HG03442 (cell line): ENCODE measurements at regions not wholly inside any gene's neighbourhood (a gene's known extent, or its start where the extent isn't known, plus 50 kb on each side); places are given as distances from the start of the nearest gene placed in this dataset.
"Not testable (repeated sequence)": the region's sequence is repeated elsewhere in the genome, so short reads cannot be mapped to it uniquely, and the experiment has no call there.

ENCODE experiments used
- ATAC-seq: cut with Tn5 transposase; IDR thresholded peaks from one replicate; pipeline ENCODE4 v1.9.1; 2021; ENCODE audit warnings: mild to moderate bottlenecking, moderate library complexity; ENCODE audit not compliant: unreplicated experiment

DNA sequence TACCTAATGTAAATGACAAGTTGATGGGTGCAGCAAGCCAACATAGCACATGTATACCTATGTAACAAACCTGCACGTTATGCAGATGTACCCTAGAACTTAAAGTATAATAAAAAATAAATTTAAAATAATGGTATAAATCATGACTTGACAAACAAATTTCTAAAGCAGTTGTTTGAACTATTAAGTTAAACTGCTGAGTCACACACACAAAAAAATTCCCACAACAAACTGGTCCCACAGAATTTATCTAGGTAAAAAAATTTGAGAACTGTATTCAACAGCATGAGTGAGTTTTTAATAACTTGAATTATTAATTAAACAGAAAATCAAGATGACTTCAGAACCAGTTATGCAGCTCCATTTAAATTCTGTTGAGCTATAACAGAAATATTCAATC lies 186.0 kb upstream of the SOX6 start:
- no peak for ATAC-seq

DNA sequence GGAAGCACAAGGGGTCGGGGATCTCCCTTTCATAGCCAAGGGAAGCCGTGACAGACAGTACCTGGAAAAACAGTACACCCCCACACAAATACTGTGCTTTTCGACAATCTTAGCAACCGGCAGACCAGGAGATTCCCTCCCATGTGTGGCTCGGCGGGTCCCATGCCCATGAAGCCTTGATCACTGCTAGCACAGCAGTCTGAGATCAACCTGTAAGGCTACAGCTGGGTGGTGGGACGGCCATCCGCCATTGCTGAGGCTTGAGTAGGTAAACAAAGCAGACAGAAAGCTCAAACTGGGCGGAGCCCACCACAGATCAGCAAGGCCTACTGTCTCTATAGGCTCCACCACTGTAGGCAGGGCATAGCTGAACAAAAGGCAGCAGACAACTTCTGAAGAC lies 180.2 kb upstream of the SOX6 start:
- ATAC-seq = no peak

DNA sequence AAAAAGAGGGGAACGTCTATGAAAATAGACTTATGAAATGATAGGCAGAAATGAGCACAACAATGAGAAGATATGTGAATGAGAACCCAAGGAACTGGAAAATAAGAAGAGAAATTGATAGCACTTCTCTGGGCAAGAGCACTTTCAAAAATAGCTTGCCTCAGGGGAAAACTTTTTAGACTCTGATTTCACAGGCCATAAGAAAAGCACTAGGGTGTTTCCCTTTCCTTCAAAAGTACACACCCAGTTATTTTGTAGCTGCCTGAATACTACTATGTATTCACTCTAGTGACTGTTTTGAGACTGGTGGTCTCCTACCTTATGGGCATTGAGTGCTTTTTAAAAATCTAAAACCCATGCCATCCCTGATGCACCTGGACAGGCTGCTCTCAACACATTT lies 172.3 kb upstream of the SOX6 start:
- ATAC-seq = no peak

DNA sequence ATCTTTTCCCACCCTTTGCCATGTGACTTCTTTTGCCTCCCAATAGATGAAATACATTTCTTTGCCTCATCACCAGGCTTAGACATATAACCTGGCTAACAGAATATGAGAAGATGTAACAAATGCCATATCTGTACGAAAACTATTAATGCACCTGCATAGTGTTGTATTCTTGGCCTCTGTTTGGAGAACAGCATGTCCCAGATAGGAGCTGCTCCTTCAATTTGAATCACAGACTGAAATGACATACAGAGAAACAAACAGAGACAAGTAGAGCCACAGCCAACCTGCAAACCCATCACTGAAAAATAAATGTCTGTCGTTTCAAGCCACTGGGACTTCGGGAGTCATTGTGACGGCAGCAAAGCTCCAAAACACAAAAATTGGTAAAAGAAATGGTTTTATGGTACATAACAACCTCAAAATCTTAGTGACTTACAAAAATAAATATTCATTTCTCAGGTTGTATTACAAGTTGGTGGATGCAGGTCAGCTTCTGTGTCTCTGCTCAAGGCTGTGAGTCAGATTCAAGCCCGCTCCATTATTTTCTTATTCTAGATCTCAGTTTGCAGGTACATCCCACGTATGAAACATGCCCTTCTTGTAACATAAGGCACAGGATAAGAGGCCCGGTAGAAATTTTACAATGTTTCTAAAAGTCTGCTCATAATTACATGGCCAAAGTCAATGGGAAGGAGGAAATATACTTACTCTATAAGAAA lies 171.3 kb upstream of the SOX6 start:
- ATAC-seq = no peak

DNA sequence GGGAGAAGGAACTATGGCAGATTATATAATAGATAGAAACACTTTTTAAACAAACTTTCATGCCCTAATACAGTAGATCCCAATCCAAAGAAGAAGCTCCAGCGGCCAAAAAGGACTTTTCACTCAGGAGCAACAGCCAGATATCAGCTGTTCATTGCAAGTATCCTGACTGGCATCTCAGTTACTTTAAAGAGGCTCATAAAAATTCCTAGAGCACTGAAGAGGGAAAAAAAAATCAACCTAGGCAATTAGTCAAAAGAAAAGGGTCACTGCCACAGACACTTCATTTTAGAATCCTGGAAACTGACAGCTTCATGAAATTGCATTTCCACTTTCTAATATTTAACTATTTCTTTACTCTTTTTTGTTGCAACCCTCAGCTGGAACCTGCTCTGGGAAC lies 170.6 kb upstream of the SOX6 start:
- ATAC-seq = no peak

DNA sequence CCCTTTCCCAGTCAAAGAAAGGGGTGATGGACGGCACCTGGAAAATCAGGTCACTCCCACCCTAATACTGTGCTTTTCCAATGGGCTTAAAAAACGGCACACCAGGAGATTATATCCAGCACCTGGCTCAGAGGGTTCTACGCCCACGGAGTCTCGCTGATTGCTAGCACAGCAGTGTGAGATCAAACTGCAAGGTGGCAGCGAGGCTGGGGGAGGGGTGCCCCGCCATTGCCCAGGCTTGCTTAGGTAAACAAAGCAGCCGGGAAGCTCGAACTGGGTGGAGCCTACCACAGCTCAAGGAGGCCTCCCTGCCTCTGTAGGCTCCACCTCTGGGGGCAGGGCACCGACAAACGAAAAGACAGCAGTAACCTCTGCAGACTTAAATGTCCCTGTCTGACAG lies 164.4 kb upstream of the SOX6 start:
- not testable (repeated sequence) for ATAC-seq

DNA sequence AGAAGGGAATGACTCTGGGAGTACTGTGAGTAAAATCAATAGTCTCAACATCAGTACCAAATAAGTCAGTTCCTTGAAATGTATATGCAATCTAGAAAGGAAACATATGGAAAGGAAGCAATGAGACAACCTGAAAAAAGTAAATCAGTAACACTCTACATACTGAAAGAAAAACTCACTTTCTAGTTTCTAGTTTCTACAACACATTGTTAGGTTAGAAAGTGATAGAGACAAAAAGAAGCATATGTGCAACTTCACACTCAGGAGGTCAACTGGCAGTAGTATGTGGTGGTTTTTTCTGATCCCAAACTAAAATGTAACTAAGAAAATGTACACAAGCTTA lies 156.5 kb upstream of the SOX6 start:
- peak; percentile 90 for ATAC-seq

DNA sequence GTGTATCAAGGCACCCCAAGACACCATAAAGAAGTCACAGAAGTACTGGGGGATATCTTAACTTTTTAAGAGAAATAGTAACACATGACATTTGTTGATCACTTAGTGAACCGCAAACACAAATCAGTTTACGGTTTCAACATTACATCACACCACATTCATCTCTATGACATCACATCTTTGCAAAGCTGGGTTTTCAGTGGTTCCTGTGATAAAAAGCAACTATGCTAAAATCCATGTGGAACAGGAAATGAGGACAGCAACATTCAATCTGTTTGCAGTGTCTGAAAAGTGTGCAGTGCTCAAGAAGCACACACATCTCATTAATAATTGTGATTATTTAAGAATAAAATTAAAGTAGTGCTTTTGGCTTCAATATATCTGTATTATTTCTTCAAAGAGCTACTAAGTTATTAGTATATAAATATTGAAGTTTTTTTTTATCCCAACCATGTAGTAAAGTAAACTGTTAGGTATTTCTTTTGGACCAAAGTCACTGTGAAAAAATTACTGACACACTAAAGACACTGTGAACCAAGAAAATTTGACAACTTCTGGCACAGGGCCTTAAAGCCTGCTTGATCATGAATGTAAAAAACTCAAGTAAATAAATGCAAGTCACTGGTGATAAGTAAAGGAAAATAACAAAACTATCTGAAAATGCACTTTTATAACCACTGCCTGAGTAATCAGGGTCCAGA lies 156.0 kb upstream of the SOX6 start:
- ATAC-seq = no peak

DNA sequence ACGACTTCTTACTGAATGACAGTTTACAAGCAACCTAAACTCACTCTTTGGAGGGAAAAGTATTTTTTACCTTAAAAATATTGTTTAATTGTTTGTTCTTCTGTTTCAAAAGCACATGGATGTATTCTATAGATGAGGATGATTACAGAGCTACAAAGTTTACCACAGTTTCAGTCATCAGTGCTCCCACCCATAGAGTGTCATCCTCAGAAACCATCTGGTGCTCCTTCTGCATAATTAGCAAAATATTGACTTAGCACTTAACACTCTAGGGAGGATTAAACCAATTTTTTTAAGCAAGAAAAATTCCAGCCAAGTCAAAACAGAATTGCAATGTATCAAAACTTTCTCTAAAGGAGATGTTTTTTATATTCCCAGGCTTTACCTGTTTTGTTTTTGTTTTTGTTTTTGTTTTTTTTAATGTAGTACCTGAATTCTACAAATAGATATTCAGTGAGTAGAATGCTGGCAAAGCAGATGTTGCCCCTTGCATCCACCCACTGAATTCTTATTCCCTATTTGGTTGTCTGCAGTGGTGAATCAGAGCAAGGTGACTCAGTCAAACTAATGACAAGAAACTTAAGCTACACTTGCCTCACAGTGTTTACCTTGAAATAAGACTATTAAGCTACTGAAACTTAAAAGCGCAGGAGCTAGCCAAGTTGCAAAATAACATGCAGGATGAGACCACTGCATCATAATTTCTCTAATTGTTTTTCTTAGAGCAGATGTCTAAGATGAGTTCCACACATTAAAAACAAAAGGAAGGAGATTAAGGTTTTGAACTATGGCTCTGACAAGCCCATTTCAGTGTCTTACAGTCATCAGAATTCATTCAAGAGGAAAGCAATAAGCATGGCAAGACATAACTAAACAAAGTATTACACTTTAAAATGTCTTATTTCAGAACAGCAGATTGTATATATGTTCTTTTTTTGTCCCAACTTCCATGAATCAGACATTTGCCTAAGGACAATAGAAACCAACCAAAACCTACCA lies 155.1 kb upstream of the SOX6 start:
- no peak for ATAC-seq

DNA sequence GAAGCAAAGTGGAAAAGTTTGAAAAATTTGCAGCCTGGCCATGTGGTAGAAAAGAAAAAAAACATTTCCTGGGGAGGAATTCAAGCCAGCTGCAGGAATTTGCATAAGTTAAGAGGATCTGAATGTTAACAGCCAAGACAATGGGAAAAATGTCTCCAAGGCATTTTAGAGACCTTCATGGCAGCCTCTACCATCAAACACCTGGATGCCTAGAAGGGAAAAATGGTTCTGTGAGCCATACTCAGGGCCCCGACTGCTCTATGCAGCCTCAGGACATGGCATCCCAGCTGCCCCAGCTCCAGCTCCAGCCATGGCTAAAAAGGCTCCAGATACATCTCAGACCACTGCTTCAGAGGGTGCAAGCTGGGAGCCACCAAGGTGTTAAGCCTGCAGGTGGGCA lies 149.1 kb upstream of the SOX6 start:
- no peak for ATAC-seq

DNA sequence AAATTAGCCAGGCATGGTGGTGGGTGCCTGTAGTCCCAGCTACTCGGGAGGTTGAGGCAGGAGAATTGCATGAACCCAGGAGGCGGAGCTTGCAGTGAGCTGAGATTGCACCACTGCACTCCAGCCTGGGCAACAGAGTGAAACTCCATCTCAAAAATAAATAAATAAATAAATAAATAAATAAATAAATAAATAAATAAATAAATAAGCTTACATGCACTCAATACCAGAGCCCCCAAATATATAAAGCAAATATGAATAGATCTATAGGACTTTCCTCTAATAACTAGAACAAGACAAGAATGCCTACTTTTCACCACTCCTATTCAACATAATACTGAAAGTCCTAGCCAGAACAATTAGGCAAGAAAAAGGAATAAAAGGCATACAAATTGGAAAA lies 147.5 kb upstream of the SOX6 start:
- ATAC-seq = not testable (repeated sequence)

DNA sequence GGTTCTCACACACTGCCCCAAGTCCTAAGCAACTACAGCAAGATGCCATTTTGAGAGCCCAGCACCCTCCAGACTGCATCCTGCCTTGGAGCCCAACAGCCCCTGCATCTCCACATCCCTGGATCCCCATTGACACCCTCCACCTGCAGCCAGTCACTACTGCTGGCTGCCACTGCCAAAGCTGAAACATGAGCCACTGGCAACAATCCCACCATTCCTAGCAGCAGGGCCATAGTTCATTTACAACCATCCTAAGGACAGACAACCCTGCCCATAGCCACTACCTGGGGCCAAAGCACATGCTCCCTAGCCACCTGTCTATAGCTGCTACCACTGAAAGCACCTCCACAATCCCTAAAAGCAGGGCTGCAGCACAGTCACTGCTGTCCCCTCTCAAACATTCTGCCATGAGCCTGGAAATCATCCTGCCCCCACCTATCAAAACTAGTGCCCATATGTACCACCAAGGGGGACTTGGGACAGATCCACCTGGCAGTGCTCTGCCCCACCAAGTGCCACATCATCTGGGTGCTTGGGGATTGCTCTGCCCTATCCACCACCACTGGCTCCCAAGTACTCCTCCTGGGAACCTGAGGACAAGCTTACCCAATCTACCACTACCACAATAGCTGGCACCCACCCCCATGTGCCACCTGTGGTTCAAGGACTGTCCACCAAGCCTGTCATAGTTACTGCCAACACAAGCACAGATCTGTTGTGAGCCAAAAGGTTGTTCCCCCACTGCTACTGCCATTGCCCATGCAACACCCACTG lies 138.8 kb upstream of the SOX6 start:
- no peak for ATAC-seq

DNA sequence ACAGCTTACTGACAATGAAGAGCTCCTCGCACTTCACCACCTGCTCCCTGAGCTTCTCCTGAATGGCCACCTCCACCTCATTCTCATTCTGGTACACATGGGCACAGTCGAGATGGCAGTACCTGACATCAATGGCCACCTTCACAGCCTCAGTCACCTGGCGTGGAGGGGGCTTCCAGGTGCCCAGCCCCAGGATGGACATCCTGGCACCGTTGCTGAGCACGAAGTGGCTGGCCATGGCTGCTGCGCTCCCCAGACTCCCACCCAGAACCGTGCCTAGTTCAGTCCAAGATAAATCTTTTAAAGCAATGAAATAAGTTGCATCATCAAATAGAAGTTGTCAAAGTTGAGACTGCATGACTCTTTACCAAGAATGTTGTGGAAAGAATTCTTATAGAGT lies 128.1 kb upstream of the SOX6 start:
- ATAC-seq = no peak

DNA sequence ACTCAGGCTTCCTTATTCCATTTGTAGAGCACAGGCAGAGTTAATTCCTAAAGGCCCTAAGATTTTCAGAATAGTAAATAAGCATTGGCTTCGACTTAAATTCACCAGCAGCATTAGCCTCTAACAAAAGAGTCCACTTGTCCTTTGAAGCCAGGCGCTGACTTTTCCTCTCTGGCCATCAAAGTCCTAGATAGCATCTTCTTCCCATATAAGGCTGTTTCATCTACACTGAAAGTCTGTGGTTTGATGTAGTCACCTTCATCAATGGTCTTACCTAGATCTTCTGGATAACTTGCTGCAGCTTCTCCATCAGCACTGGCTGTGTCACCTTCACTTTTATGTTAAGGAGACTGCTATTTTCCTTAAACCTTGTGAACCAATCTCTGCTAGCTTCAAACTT lies 118.3 kb upstream of the SOX6 start:
- ATAC-seq = no peak

DNA sequence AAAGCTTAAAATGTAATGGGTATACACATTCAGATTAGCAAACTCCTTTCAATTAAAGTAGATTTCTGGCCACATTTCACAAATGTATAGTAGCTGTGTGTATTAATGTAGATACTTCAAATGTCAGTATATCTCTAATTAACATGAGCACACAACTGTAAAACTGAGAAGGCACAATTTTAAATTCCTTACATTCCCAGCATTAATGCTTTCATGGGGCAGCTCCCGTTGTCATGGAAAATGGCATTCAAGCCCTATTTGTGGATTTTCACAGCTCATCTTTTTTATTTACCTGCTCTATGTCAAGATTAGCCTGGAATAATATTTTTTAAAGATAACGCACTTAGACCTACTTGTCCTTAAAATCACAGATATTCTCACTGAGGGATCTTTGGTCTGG lies 113.6 kb upstream of the SOX6 start:
- ATAC-seq = no peak

DNA sequence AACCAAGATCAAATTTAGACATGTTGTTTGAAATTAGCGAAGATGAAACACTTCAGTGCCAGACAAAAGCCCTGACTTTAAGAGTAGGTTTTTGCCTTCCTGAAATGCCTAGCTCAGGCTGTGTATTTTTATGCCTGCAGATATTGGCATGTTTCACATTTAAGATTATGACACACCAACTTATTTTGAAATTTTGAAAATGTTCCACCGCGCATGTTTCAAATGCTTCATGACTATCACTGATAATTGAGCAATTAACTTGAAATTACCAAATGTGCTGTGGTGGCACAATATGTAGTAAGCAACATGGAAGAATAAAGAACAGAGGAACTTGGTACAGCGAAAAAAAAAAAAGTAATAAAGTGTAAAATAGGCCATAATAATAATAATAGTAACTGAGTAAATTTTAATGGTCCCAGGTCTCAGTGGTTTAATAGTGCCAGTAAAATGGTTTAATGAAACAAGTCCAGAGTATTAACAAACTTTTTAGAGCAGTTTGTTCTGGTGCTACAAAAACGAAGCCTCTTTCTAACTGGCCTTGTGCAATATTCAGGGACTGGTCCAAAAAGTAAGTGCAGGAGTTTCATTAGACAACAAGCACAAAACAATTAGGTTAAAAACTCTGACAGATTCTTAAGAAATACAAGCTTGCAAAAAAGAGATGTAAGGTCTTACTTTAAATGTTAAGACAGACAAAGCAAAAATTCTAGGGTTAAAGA lies 112.5 kb upstream of the SOX6 start:
- ATAC-seq = no peak

DNA sequence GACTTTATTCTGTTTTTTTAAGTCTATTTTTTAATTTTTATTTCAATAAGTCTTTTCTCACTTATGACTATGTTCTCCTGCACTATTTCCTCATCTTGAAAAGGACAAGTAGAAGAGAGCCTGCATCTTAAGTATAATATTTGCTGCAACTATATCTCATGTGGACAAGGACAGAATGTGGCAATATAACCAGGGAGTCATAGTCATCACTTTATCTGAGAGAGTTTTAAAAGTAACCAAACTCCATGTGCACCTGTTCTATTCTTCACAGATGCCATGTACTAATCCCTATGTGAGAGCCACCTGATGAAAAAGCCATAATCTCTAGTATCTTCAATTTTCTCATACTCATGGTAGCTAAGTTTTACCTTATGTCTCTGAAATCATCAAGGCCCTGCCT lies 104.2 kb upstream of the SOX6 start:
- ATAC-seq = no peak

DNA sequence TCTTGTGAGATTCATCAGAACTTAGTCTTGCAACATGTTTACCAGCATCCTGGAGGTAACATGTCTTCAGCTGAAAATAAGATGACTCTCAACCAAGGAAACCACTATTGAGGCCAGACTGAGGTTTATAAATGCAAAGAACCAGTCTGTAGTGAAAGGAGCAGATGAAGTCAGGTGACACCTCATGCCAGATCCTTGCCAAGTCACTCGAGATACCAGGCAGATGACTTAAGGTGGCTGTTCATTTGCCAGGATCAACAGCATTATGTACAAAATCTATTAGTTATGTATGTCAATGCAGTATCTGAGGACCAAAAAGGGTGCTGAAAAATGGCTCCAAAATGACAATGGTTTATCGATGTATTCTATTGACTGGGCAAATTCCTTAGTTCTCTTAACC lies 100.0 kb upstream of the SOX6 start:
- no peak for ATAC-seq

DNA sequence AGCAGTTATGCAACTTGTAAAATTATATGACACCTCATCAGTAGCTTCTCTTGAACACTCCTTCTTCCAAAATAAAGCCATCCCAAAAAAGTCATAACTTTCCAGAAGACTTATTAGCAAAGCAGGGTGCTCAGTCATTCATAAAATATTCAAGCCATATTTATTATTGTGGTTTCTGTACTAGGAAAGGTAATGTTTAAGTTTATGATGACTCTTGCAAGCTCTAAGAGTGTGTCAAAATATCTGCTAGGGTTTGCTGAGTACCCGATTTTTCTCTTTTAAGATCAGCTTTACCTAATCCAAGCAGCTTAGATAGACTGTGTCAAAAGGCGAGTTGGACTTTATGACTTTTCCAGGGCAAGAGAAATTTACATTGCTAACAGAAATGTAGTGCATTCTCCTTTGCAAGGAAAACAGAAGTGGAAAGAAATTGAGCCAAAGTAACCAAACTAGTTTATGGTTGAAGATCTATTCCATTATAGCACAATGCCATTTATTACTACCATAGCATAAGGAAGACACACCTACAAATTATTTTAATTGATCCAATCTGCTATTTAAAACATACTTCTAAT lies 98.0 kb upstream of the SOX6 start:
- no peak for ATAC-seq

DNA sequence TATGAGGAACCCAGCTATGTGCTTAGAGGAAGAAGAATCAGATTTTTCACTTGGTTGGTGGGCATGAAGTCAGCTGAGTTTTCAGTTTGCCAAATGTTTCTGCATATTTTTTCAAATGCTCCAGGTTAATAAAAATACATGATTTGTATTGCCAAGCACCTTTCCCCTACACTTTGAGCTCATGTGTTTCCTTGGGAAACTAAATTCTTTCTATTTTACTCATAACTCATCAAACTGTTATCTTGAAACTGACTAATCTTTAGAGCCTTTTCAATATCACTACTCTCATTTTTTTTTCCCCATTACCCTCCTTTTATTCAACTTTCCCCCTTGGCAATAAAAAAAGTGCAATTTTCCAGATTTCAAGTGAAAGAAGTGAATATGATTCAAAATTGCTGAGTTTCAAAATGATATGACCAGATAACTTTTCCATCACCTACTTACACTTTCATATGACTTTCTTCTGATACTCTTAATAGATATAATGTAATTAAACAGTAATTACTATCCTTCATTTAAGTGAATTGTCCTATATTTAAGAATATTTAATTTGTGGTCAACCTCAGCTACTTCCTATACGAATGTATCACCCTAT lies 91.9 kb upstream of the SOX6 start:
- ATAC-seq = no peak
